ENCODE measurements at regions not wholly inside any gene's neighbourhood (a gene's known extent, or its start where the extent isn't known, plus 50 kb on each side); places are given as distances from the start of the nearest gene placed in this dataset.
A peak's percentile ranks its signal among the peaks of the same experiment; 100 is the strongest.

DNA sequence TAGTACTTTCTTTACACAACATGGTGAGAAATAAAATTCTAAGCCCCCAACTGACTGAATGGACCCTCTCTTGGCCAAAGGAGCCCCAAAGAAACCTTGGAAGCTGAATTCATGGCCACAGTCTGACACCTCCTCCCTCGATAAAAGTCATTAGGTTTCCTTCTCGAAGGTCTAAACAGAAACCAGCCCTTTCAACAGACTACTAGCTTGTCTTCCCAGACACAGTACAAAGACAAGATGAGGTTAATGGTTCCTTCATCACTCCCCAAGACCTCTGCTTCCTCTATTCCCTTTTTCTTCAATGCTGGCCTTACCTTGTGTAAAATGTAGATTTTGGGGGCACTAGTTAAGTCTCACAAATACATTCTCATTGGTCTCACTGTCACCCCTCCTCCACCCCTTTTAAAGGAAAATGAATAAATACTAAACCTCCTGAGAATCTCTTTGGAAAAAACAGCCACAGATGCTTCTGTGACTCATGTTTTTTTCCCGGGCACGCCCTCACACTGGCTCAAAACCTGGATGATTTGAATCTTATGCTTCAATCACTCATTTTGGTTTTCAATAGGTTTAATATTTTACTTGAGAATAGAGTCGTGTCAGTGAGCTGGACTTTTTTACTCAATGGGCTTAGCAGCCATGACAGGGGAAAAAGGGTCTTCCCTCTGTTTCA is 65.8 kb upstream of the MED4 start:
- H3K9me3 ChIP-seq (ENCODE audit: low read depth), result no peaks in the 10 kb centered on the region
- no peak overlapping the region for H3K4me3 ChIP-seq
- no peaks in the 10 kb centered on the region for H3K4me1 ChIP-seq (ENCODE audit: low read depth)
- peak in 1 of 2 donors; percentile 21 for DNase-seq (ENCODE audit: low read depth in 1 of 2, low spot score in 1 of 2)
- TF ChIP-seq, protein P1, sequence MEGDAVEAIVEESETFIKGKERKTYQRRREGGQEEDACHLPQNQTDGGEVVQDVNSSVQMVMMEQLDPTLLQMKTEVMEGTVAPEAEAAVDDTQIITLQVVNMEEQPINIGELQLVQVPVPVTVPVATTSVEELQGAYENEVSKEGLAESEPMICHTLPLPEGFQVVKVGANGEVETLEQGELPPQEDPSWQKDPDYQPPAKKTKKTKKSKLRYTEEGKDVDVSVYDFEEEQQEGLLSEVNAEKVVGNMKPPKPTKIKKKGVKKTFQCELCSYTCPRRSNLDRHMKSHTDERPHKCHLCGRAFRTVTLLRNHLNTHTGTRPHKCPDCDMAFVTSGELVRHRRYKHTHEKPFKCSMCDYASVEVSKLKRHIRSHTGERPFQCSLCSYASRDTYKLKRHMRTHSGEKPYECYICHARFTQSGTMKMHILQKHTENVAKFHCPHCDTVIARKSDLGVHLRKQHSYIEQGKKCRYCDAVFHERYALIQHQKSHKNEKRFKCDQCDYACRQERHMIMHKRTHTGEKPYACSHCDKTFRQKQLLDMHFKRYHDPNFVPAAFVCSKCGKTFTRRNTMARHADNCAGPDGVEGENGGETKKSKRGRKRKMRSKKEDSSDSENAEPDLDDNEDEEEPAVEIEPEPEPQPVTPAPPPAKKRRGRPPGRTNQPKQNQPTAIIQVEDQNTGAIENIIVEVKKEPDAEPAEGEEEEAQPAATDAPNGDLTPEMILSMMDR (IDR thresholded peaks at IDR 0.05; ENCODE audit: low read depth, low read length), result no peak
- no peaks in the 10 kb centered on the region for H3K36me3 ChIP-seq
- H3K27me3 ChIP-seq, result no peaks in the 10 kb centered on the region
- H3K27ac ChIP-seq, result no peak overlapping the region

- TF ChIP-seq, protein P1 (IDR thresholded peaks at IDR 0.05; ENCODE audit: low read depth, low read length), result no peak
- H3K4me1 ChIP-seq (ENCODE audit: low read depth), result no peaks in the 10 kb centered on the region
- H3K36me3 ChIP-seq, result no peaks in the 10 kb centered on the region
- H3K27me3 ChIP-seq, result no peaks in the 10 kb centered on the region
- H3K4me3 ChIP-seq, result no peak overlapping the region
- no peaks in the 10 kb centered on the region for H3K9me3 ChIP-seq (ENCODE audit: low read depth)
- DNase-seq (ENCODE audit: low read depth in 1 of 2, low spot score in 1 of 2), result no peak
- no peak overlapping the region for H3K27ac ChIP-seq
Observed at GRCh38 chr13:48159826-48160225, 64.9 kb upstream of the MED4 start.

GRCh38 chr13:48159401-48159800 is 64.5 kb upstream of the MED4 start:
- H3K27ac ChIP-seq, result no peak overlapping the region
- no peaks in the 10 kb centered on the region for H3K36me3 ChIP-seq
- H3K27me3 ChIP-seq, result no peaks in the 10 kb centered on the region
- H3K9me3 ChIP-seq (ENCODE audit: low read depth), result no peaks in the 10 kb centered on the region
- no peak for DNase-seq (ENCODE audit: low read depth in 1 of 2, low spot score in 1 of 2)
- no peaks in the 10 kb centered on the region for H3K4me1 ChIP-seq (ENCODE audit: low read depth)
- TF ChIP-seq, protein P1 (IDR thresholded peaks at IDR 0.05; ENCODE audit: low read depth, low read length), result no peak
- no peak overlapping the region for H3K4me3 ChIP-seq

- no peaks in the 10 kb centered on the region for H3K36me3 ChIP-seq
- H3K4me3 ChIP-seq, result no peak overlapping the region
- H3K4me1 ChIP-seq (ENCODE audit: low read depth), result no peaks in the 10 kb centered on the region
- H3K9me3 ChIP-seq (ENCODE audit: low read depth), result no peaks in the 10 kb centered on the region
- H3K27me3 ChIP-seq, result no peaks in the 10 kb centered on the region
- TF ChIP-seq, protein P1 (IDR thresholded peaks at IDR 0.05; ENCODE audit: low read depth, low read length), result no peak
- no peak overlapping the region for H3K27ac ChIP-seq
- DNase-seq (ENCODE audit: low read depth in 1 of 2, low spot score in 1 of 2), result no peak
Observed at GRCh38 chr13:48158915-48159314, 64.0 kb upstream of the MED4 start.

- no peak overlapping the region for H3K4me3 ChIP-seq
- H3K27ac ChIP-seq, result no peak overlapping the region
- no peaks in the 10 kb centered on the region for H3K9me3 ChIP-seq (ENCODE audit: low read depth)
- H3K27me3 ChIP-seq, result no peaks in the 10 kb centered on the region
- no peaks in the 10 kb centered on the region for H3K36me3 ChIP-seq
- H3K4me1 ChIP-seq (ENCODE audit: low read depth), result no peaks in the 10 kb centered on the region
- TF ChIP-seq, protein P1 (IDR thresholded peaks at IDR 0.05; ENCODE audit: low read depth, low read length), result no peak
- no peak for DNase-seq (ENCODE audit: low read depth in 1 of 2, low spot score in 1 of 2)
Observed at GRCh38 chr13:48158290-48158689, 63.4 kb upstream of the MED4 start.

Measured in cardiac muscle cell (in vitro differentiated cells and primary cell).